ENCODE measurements at regions not wholly inside any gene's neighbourhood (a gene's known extent, or its start where the extent isn't known, plus 50 kb on each side); places are given as distances from the start of the nearest gene placed in this dataset.

GRCh38 chr9:12554636-12555035 is 138.5 kb upstream of the TYRP1 start:
- TF ChIP-seq GATA2 (IDR thresholded peaks at IDR 0.05; ENCODE audit: low read depth, low read length), result no peak
- no peak for TF ChIP-seq GATA3 (IDR thresholded peaks at IDR 0.05; ENCODE audit: low read depth, low read length)
